H9 (cell line): ENCODE measurements at regions not wholly inside any gene's neighbourhood (a gene's known extent, or its start where the extent isn't known, plus 50 kb on each side); places are given as distances from the start of the nearest gene placed in this dataset.

Experiments
- DNase-seq: peaks from one replicate; pipeline ENCODE4 v3.0.0-alpha.2; 2017
- H2AFZ ChIP-seq: one replicate; pipeline ENCODE4 v1.6.1; 2013; ENCODE audit warnings: mild to moderate bottlenecking, low read length, control low read depth, moderate library complexity
- H2AK5ac ChIP-seq: 2 replicates; pipeline ENCODE4 v1.6.1; 2013; ENCODE audit warnings: low read length, control low read depth, mixed read lengths; ENCODE audit not compliant: insufficient read length
- H2BK120ac ChIP-seq: one replicate; pipeline ENCODE4 v1.6.1; 2013; ENCODE audit warnings: low read depth, mild to moderate bottlenecking, low read length, control low read depth, inconsistent platforms; ENCODE audit not compliant: poor library complexity, severe bottlenecking
- H2BK12ac ChIP-seq: 2 replicates; pipeline ENCODE4 v1.6.1; 2013; ENCODE audit warnings: low read length, control low read depth, mixed read lengths, low read depth; ENCODE audit not compliant: insufficient read length
- H2BK15ac ChIP-seq: 2 replicates; pipeline ENCODE4 v1.6.1; 2013; ENCODE audit warnings: low read depth, low read length, control low read depth
- H2BK20ac ChIP-seq: one replicate; pipeline ENCODE4 v1.6.1; 2013; ENCODE audit warnings: low read depth, mild to moderate bottlenecking, low read length, control low read depth, inconsistent platforms; ENCODE audit not compliant: poor library complexity, severe bottlenecking
- H2BK5ac ChIP-seq: 2 replicates; pipeline ENCODE4 v1.6.1; 2013; ENCODE audit warnings: low read length, control low read depth, mixed read lengths; ENCODE audit not compliant: insufficient read length
- H3K14ac ChIP-seq: 2 replicates; pipeline ENCODE4 v1.6.1; 2013; ENCODE audit warnings: low read length, control low read depth; ENCODE audit not compliant: insufficient read depth
- H3K18ac ChIP-seq: 2 replicates; pipeline ENCODE4 v1.6.1; 2013; ENCODE audit warnings: low read depth, mild to moderate bottlenecking, mixed read lengths, low read length, control low read depth; ENCODE audit not compliant: insufficient read length
- H3K23ac ChIP-seq: 2 replicates; pipeline ENCODE4 v1.6.1; 2013; ENCODE audit warnings: low read length, control low read depth, mixed read lengths, low read depth; ENCODE audit not compliant: insufficient read length
- H3K23me2 ChIP-seq: 2 replicates; pipeline ENCODE4 v1.6.1; 2013; ENCODE audit warnings: low read depth, mild to moderate bottlenecking, mixed read lengths, low read length, control low read depth; ENCODE audit not compliant: insufficient read length, poor library complexity, severe bottlenecking
- H3K27ac ChIP-seq: 2 replicates; pipeline ENCODE4 v1.5.1; 2013; ENCODE audit warnings: low read length, control low read depth, mixed read lengths, low read depth; ENCODE audit not compliant: insufficient read length
- H3K27me3 ChIP-seq: 2 replicates; pipeline ENCODE4 v1.6.1; 2013; ENCODE audit warnings: low read length, control low read depth, inconsistent platforms; ENCODE audit not compliant: insufficient read depth
- H3K4ac ChIP-seq: 2 replicates; pipeline ENCODE4 v1.6.1; 2013; ENCODE audit warnings: low read depth, mild to moderate bottlenecking, control low read depth, inconsistent platforms, low read length, moderate library complexity
- H3K4me1 ChIP-seq: 2 replicates; pipeline ENCODE4 v1.6.1; 2013; ENCODE audit warnings: low read length, control low read depth, inconsistent platforms; ENCODE audit not compliant: insufficient read depth
- H3K4me2 ChIP-seq: 2 replicates; pipeline ENCODE4 v1.6.1; 2013; ENCODE audit warnings: low read length, control low read depth, mixed read lengths; ENCODE audit not compliant: insufficient read length, insufficient read depth
- H3K56ac ChIP-seq: 2 replicates; pipeline ENCODE4 v1.6.1; 2013; ENCODE audit warnings: low read depth, mild to moderate bottlenecking, mixed read lengths, low read length, control low read depth; ENCODE audit not compliant: insufficient read length
- H3K79me1 ChIP-seq: 2 replicates; pipeline ENCODE4 v1.6.1; 2013; ENCODE audit warnings: low read depth, mild to moderate bottlenecking, moderate library complexity, low read length, control low read depth, inconsistent platforms; ENCODE audit not compliant: insufficient read depth, poor library complexity, severe bottlenecking
- H3K79me2 ChIP-seq: 2 replicates; pipeline ENCODE4 v1.6.1; 2013; ENCODE audit warnings: low read length, control low read depth, inconsistent platforms; ENCODE audit not compliant: insufficient read depth
- H3K9ac ChIP-seq: 2 replicates; pipeline ENCODE4 v1.6.1; 2013; ENCODE audit warnings: low read length, control low read depth, mixed read lengths; ENCODE audit not compliant: insufficient read length; ENCODE audit errors: extremely low read depth
- H3K9me3 ChIP-seq: one replicate; pipeline ENCODE4 v1.6.1; 2013; ENCODE audit warnings: low read depth, low read length, inconsistent platforms; ENCODE audit not compliant: control insufficient read depth
- H3T11ph ChIP-seq: one replicate; pipeline ENCODE4 v1.6.1; 2013; ENCODE audit warnings: mild to moderate bottlenecking, low read length, control low read depth, inconsistent platforms
- H4K20me1 ChIP-seq: one replicate; pipeline ENCODE4 v1.6.1; 2013; ENCODE audit not compliant: control insufficient read depth, insufficient read length, insufficient read depth
- H4K5ac ChIP-seq: 2 replicates; pipeline ENCODE4 v1.6.1; 2013; ENCODE audit warnings: low read depth, mild to moderate bottlenecking, mixed read lengths, low read length, control low read depth; ENCODE audit not compliant: insufficient read length
- H4K8ac ChIP-seq: replicated peaks from 2 replicates; pipeline ENCODE4 v1.6.1; 2013; ENCODE audit warnings: low read length, control low read depth, mixed read lengths, low read depth; ENCODE audit not compliant: insufficient read length
- H4K91ac ChIP-seq: 2 replicates; pipeline ENCODE4 v1.6.1; 2013; ENCODE audit warnings: low read depth, mild to moderate bottlenecking, moderate library complexity, mixed read lengths, low read length, control low read depth; ENCODE audit not compliant: insufficient read length
- H3K27ac Mint-ChIP-seq, 3 experiments: 2 replicates in 2 of 3; 3 replicates in 1 of 3; pipeline ENCODE4 v1.8.0; 2020 to 2021; ENCODE audit warnings: mixed read lengths in 3 of 3, mild to moderate bottlenecking in 1 of 3, moderate library complexity in 1 of 3
- H3K27me3 Mint-ChIP-seq: 2 replicates; pipeline ENCODE4 v1.8.0; 2021; ENCODE audit warnings: low read depth, mild to moderate bottlenecking, moderate library complexity, mixed read lengths
- H3K36me3 Mint-ChIP-seq, 3 experiments: 2 replicates in 2 of 3; 3 replicates in 1 of 3; pipeline ENCODE4 v1.8.0; 2020 to 2021; ENCODE audit warnings: low read depth in 3 of 3, mixed read lengths in 3 of 3; ENCODE audit not compliant: insufficient read depth in 1 of 3
- H3K4me1 Mint-ChIP-seq, 2 experiments: 2 replicates each; pipeline ENCODE4 v1.8.0; 2020; ENCODE audit warnings: mixed read lengths in 2 of 2
- H3K4me3 Mint-ChIP-seq, 2 experiments: 2 replicates in 1 of 2; 3 replicates in 1 of 2; pipeline ENCODE4 v1.8.0; 2020 to 2021; ENCODE audit warnings: mild to moderate bottlenecking in 2 of 2, mixed read lengths in 2 of 2, moderate library complexity in 1 of 2
- H3K9me3 Mint-ChIP-seq, 2 experiments: 2 replicates in 1 of 2; 3 replicates in 1 of 2; pipeline ENCODE4 v1.8.0; 2020; ENCODE audit warnings: mild to moderate bottlenecking in 2 of 2, mixed read lengths in 2 of 2, moderate library complexity in 1 of 2
- CTCF ChIP-seq: fragments of 200-600 bp; sonication (generic); conservative IDR thresholded peaks from 3 replicates; pipeline ENCODE4 v1.8.0; 2021; ENCODE audit warnings: antibody characterized with exemption, mild to moderate bottlenecking
- WGBS: extraction: QIAGEN DNeasy Blood & Tissue Kit; methylation state at CpG from one replicate; pipeline ENCODE4 v1.1.7; 2013; ENCODE audit warnings: missing lambda C conversion rate, low lambda C conversion rate, mixed read lengths; ENCODE audit not compliant: insufficient read length; ENCODE audit errors: extremely low coverage; 5-methylcytosine and 5-hydroxymethylcytosine counted together

- no peaks in the 10 kb centered on the region for H3K4me1 ChIP-seq
- no peak overlapping the region for H4K5ac ChIP-seq
- no peaks in the 10 kb centered on the region for H4K20me1 ChIP-seq
- H3K56ac ChIP-seq, result no peak overlapping the region
- Mint-ChIP-seq H3K4me1 (no peaks in the 10 kb centered on the region), H3K27ac (no peak overlapping the region), H3K27me3 (no peaks in the 10 kb centered on the region), H3K4me3 (no peak overlapping the region), H3K36me3 (no peaks in the 10 kb centered on the region), H3K9me3 (no peaks in the 10 kb centered on the region)
- H2AFZ ChIP-seq, result no peak overlapping the region
- H3K4me2 ChIP-seq, result no peak overlapping the region
- H3K23me2 ChIP-seq, result no peaks in the 10 kb centered on the region
- H2BK15ac ChIP-seq, result no peak overlapping the region
- DNase-seq, result no peak
- H2BK5ac ChIP-seq, result no peak overlapping the region
- no peak overlapping the region for H4K8ac ChIP-seq
- WGBS, result no CpG with 5 or more reads among the region's 2 CpGs
- H3K9ac ChIP-seq, result no peak overlapping the region
- no peak overlapping the region for H3K18ac ChIP-seq
- H3K27ac ChIP-seq, result no peak overlapping the region
- H4K91ac ChIP-seq, result no peak overlapping the region
- H3K4ac ChIP-seq, result no peak overlapping the region
- H3K79me2 ChIP-seq, result no peaks in the 10 kb centered on the region
- no peak overlapping the region for H2BK20ac ChIP-seq
- H3K9me3 ChIP-seq, result no peaks in the 10 kb centered on the region
- no peak for TF ChIP-seq CTCF
- no peaks in the 10 kb centered on the region for H3K27me3 ChIP-seq
- H3K23ac ChIP-seq, result no peak overlapping the region
- H2AK5ac ChIP-seq, result no peak overlapping the region
- no peak overlapping the region for H3K14ac ChIP-seq
- no peak overlapping the region for H2BK120ac ChIP-seq
- H2BK12ac ChIP-seq, result no peak overlapping the region
- H3T11ph ChIP-seq, result no peak overlapping the region
- H3K79me1 ChIP-seq, result no peaks in the 10 kb centered on the region
Measured at GRCh38 chr4:17380347-17380746, 131.5 kb downstream of the QDPR start.
